H9 (cell line): ENCODE measurements at regions not wholly inside any gene's neighbourhood (a gene's known extent, or its start where the extent isn't known, plus 50 kb on each side); places are given as distances from the start of the nearest gene placed in this dataset.

Experiments
- DNase-seq: peaks from one replicate; pipeline ENCODE4 v3.0.0-alpha.2; 2017
- H2AFZ ChIP-seq: one replicate; pipeline ENCODE4 v1.6.1; 2013; ENCODE audit warnings: mild to moderate bottlenecking, low read length, control low read depth, moderate library complexity
- H2AK5ac ChIP-seq: 2 replicates; pipeline ENCODE4 v1.6.1; 2013; ENCODE audit warnings: low read length, control low read depth, mixed read lengths; ENCODE audit not compliant: insufficient read length
- H2BK120ac ChIP-seq: one replicate; pipeline ENCODE4 v1.6.1; 2013; ENCODE audit warnings: low read depth, mild to moderate bottlenecking, low read length, control low read depth, inconsistent platforms; ENCODE audit not compliant: poor library complexity, severe bottlenecking
- H2BK12ac ChIP-seq: 2 replicates; pipeline ENCODE4 v1.6.1; 2013; ENCODE audit warnings: low read length, control low read depth, mixed read lengths, low read depth; ENCODE audit not compliant: insufficient read length
- H2BK15ac ChIP-seq: 2 replicates; pipeline ENCODE4 v1.6.1; 2013; ENCODE audit warnings: low read depth, low read length, control low read depth
- H2BK20ac ChIP-seq: one replicate; pipeline ENCODE4 v1.6.1; 2013; ENCODE audit warnings: low read depth, mild to moderate bottlenecking, low read length, control low read depth, inconsistent platforms; ENCODE audit not compliant: poor library complexity, severe bottlenecking
- H2BK5ac ChIP-seq: 2 replicates; pipeline ENCODE4 v1.6.1; 2013; ENCODE audit warnings: low read length, control low read depth, mixed read lengths; ENCODE audit not compliant: insufficient read length
- H3K14ac ChIP-seq: 2 replicates; pipeline ENCODE4 v1.6.1; 2013; ENCODE audit warnings: low read length, control low read depth; ENCODE audit not compliant: insufficient read depth
- H3K18ac ChIP-seq: 2 replicates; pipeline ENCODE4 v1.6.1; 2013; ENCODE audit warnings: low read depth, mild to moderate bottlenecking, mixed read lengths, low read length, control low read depth; ENCODE audit not compliant: insufficient read length
- H3K23ac ChIP-seq: 2 replicates; pipeline ENCODE4 v1.6.1; 2013; ENCODE audit warnings: low read length, control low read depth, mixed read lengths, low read depth; ENCODE audit not compliant: insufficient read length
- H3K23me2 ChIP-seq: 2 replicates; pipeline ENCODE4 v1.6.1; 2013; ENCODE audit warnings: low read depth, mild to moderate bottlenecking, mixed read lengths, low read length, control low read depth; ENCODE audit not compliant: insufficient read length, poor library complexity, severe bottlenecking
- H3K27ac ChIP-seq: 2 replicates; pipeline ENCODE4 v1.5.1; 2013; ENCODE audit warnings: low read length, control low read depth, mixed read lengths, low read depth; ENCODE audit not compliant: insufficient read length
- H3K27me3 ChIP-seq: 2 replicates; pipeline ENCODE4 v1.6.1; 2013; ENCODE audit warnings: low read length, control low read depth, inconsistent platforms; ENCODE audit not compliant: insufficient read depth
- H3K4ac ChIP-seq: 2 replicates; pipeline ENCODE4 v1.6.1; 2013; ENCODE audit warnings: low read depth, mild to moderate bottlenecking, control low read depth, inconsistent platforms, low read length, moderate library complexity
- H3K4me1 ChIP-seq: 2 replicates; pipeline ENCODE4 v1.6.1; 2013; ENCODE audit warnings: low read length, control low read depth, inconsistent platforms; ENCODE audit not compliant: insufficient read depth
- H3K4me2 ChIP-seq: 2 replicates; pipeline ENCODE4 v1.6.1; 2013; ENCODE audit warnings: low read length, control low read depth, mixed read lengths; ENCODE audit not compliant: insufficient read length, insufficient read depth
- H3K56ac ChIP-seq: 2 replicates; pipeline ENCODE4 v1.6.1; 2013; ENCODE audit warnings: low read depth, mild to moderate bottlenecking, mixed read lengths, low read length, control low read depth; ENCODE audit not compliant: insufficient read length
- H3K79me1 ChIP-seq: 2 replicates; pipeline ENCODE4 v1.6.1; 2013; ENCODE audit warnings: low read depth, mild to moderate bottlenecking, moderate library complexity, low read length, control low read depth, inconsistent platforms; ENCODE audit not compliant: insufficient read depth, poor library complexity, severe bottlenecking
- H3K79me2 ChIP-seq: 2 replicates; pipeline ENCODE4 v1.6.1; 2013; ENCODE audit warnings: low read length, control low read depth, inconsistent platforms; ENCODE audit not compliant: insufficient read depth
- H3K9ac ChIP-seq: 2 replicates; pipeline ENCODE4 v1.6.1; 2013; ENCODE audit warnings: low read length, control low read depth, mixed read lengths; ENCODE audit not compliant: insufficient read length; ENCODE audit errors: extremely low read depth
- H3K9me3 ChIP-seq: one replicate; pipeline ENCODE4 v1.6.1; 2013; ENCODE audit warnings: low read depth, low read length, inconsistent platforms; ENCODE audit not compliant: control insufficient read depth
- H3T11ph ChIP-seq: one replicate; pipeline ENCODE4 v1.6.1; 2013; ENCODE audit warnings: mild to moderate bottlenecking, low read length, control low read depth, inconsistent platforms
- H4K20me1 ChIP-seq: one replicate; pipeline ENCODE4 v1.6.1; 2013; ENCODE audit not compliant: control insufficient read depth, insufficient read length, insufficient read depth
- H4K5ac ChIP-seq: 2 replicates; pipeline ENCODE4 v1.6.1; 2013; ENCODE audit warnings: low read depth, mild to moderate bottlenecking, mixed read lengths, low read length, control low read depth; ENCODE audit not compliant: insufficient read length
- H4K8ac ChIP-seq: replicated peaks from 2 replicates; pipeline ENCODE4 v1.6.1; 2013; ENCODE audit warnings: low read length, control low read depth, mixed read lengths, low read depth; ENCODE audit not compliant: insufficient read length
- H4K91ac ChIP-seq: 2 replicates; pipeline ENCODE4 v1.6.1; 2013; ENCODE audit warnings: low read depth, mild to moderate bottlenecking, moderate library complexity, mixed read lengths, low read length, control low read depth; ENCODE audit not compliant: insufficient read length
- H3K27ac Mint-ChIP-seq, 3 experiments: 2 replicates in 2 of 3; 3 replicates in 1 of 3; pipeline ENCODE4 v1.8.0; 2020 to 2021; ENCODE audit warnings: mixed read lengths in 3 of 3, mild to moderate bottlenecking in 1 of 3, moderate library complexity in 1 of 3
- H3K27me3 Mint-ChIP-seq: 2 replicates; pipeline ENCODE4 v1.8.0; 2021; ENCODE audit warnings: low read depth, mild to moderate bottlenecking, moderate library complexity, mixed read lengths
- H3K36me3 Mint-ChIP-seq, 3 experiments: 2 replicates in 2 of 3; 3 replicates in 1 of 3; pipeline ENCODE4 v1.8.0; 2020 to 2021; ENCODE audit warnings: low read depth in 3 of 3, mixed read lengths in 3 of 3; ENCODE audit not compliant: insufficient read depth in 1 of 3
- H3K4me1 Mint-ChIP-seq, 2 experiments: 2 replicates each; pipeline ENCODE4 v1.8.0; 2020; ENCODE audit warnings: mixed read lengths in 2 of 2
- H3K4me3 Mint-ChIP-seq, 2 experiments: 2 replicates in 1 of 2; 3 replicates in 1 of 2; pipeline ENCODE4 v1.8.0; 2020 to 2021; ENCODE audit warnings: mild to moderate bottlenecking in 2 of 2, mixed read lengths in 2 of 2, moderate library complexity in 1 of 2
- H3K9me3 Mint-ChIP-seq, 2 experiments: 2 replicates in 1 of 2; 3 replicates in 1 of 2; pipeline ENCODE4 v1.8.0; 2020; ENCODE audit warnings: mild to moderate bottlenecking in 2 of 2, mixed read lengths in 2 of 2, moderate library complexity in 1 of 2
- CTCF ChIP-seq: fragments of 200-600 bp; sonication (generic); conservative IDR thresholded peaks from 3 replicates; pipeline ENCODE4 v1.8.0; 2021; ENCODE audit warnings: antibody characterized with exemption, mild to moderate bottlenecking
- WGBS: extraction: QIAGEN DNeasy Blood & Tissue Kit; methylation state at CpG from one replicate; pipeline ENCODE4 v1.1.7; 2013; ENCODE audit warnings: missing lambda C conversion rate, low lambda C conversion rate, mixed read lengths; ENCODE audit not compliant: insufficient read length; ENCODE audit errors: extremely low coverage; 5-methylcytosine and 5-hydroxymethylcytosine counted together

GRCh38 chr13:104967836-104968630, 1567.4 kb downstream of the EFNB2 start:
- Histone ChIP-seq H3K4me1 (no peaks in the 10 kb centered on the region), H4K20me1 (no peaks in the 10 kb centered on the region), H2AK5ac (no peak overlapping the region), H3T11ph (no peak overlapping the region), H3K4ac (no peak overlapping the region), H4K8ac (no peak overlapping the region), H3K23me2 (no peaks in the 10 kb centered on the region), H2BK15ac (no peak overlapping the region), H3K27ac (no peak overlapping the region), H2BK20ac (no peak overlapping the region), H3K27me3 (no peaks in the 10 kb centered on the region), H3K79me2 (no peaks in the 10 kb centered on the region), H3K9me3 (no peaks in the 10 kb centered on the region), H2BK5ac (no peak overlapping the region), H3K56ac (no peak overlapping the region), H3K9ac (no peak overlapping the region), H2BK120ac (no peak overlapping the region), H3K4me2 (no peak overlapping the region), H3K23ac (no peak overlapping the region), H2BK12ac (no peak overlapping the region), H4K91ac (no peak overlapping the region), H3K79me1 (no peaks in the 10 kb centered on the region), H4K5ac (no peak overlapping the region), H3K14ac (no peak overlapping the region), H3K18ac (no peak overlapping the region), H2AFZ (no peak overlapping the region)
- H3K27me3 Mint-ChIP-seq, result no peaks in the 10 kb centered on the region
- H3K9me3 Mint-ChIP-seq, result no peaks in the 10 kb centered on the region
- no peaks in the 10 kb centered on the region for H3K36me3 Mint-ChIP-seq
- no peak overlapping the region for H3K4me3 Mint-ChIP-seq
- H3K4me1 Mint-ChIP-seq, result no peaks in the 10 kb centered on the region
- DNase-seq, result no peak
- TF ChIP-seq CTCF, result no peak
- no peak overlapping the region for H3K27ac Mint-ChIP-seq
- WGBS, result no CpG with 5 or more reads among the region's 9 CpGs
